ENCODE measurements at regions not wholly inside any gene's neighbourhood (a gene's known extent, or its start where the extent isn't known, plus 50 kb on each side); places are given as distances from the start of the nearest gene placed in this dataset.

- no peak for DNase-seq
Measured at GRCh38 chr6:27053738-27054137, 193.8 kb upstream of the PRSS16 start.

GRCh38 chr6:27056615-27057014, 190.9 kb upstream of the PRSS16 start:
- DNase-seq, result no peak

GRCh38 chr6:27059621-27060425, 187.7 kb upstream of the PRSS16 start:
- DNase-seq, result no peak

- DNase-seq, result no peak
Measured at GRCh38 chr6:27061235-27061993, 186.1 kb upstream of the PRSS16 start.

- DNase-seq, result no peak
Measured at GRCh38 chr6:27062755-27063154, 184.7 kb upstream of the PRSS16 start.

- no peak for DNase-seq
Measured at GRCh38 chr6:27065183-27065582, 182.3 kb upstream of the PRSS16 start.

- no peak for DNase-seq
Measured at GRCh38 chr6:27066381-27066780, 181.1 kb upstream of the PRSS16 start.

- no peak for DNase-seq
Measured at GRCh38 chr6:27066802-27067201, 180.7 kb upstream of the PRSS16 start.

GRCh38 chr6:27073441-27073840, 174.1 kb upstream of the PRSS16 start:
- no peak for DNase-seq

- no peak for DNase-seq
Measured at GRCh38 chr6:27076116-27076515, 171.4 kb upstream of the PRSS16 start.

GRCh38 chr6:27078734-27079357, 168.7 kb upstream of the PRSS16 start:
- peak; percentile 3 for DNase-seq

- DNase-seq, result no peak
Measured at GRCh38 chr6:27081188-27081587, 166.3 kb upstream of the PRSS16 start.

- DNase-seq, result no peak
Measured at GRCh38 chr6:27081931-27082330, 165.6 kb upstream of the PRSS16 start.

- no peak for DNase-seq
Measured at GRCh38 chr6:27088068-27088467, 159.4 kb upstream of the PRSS16 start.

GRCh38 chr6:27091661-27092315, 155.7 kb upstream of the PRSS16 start:
- DNase-seq, result no peak

- DNase-seq, result no peak
Measured at GRCh38 chr6:27092316-27092692, 155.2 kb upstream of the PRSS16 start.

GRCh38 chr6:27095914-27096313, 151.6 kb upstream of the PRSS16 start:
- no peak for DNase-seq

- no peak for DNase-seq
Measured at GRCh38 chr6:27096834-27097511, 150.5 kb upstream of the PRSS16 start.

GRCh38 chr6:27098956-27099355, 148.5 kb upstream of the PRSS16 start:
- DNase-seq, result no peak

GRCh38 chr6:27100921-27101320, 146.6 kb upstream of the PRSS16 start:
- no peak for DNase-seq

GRCh38 chr6:27101824-27102223, 145.7 kb upstream of the PRSS16 start:
- no peak for DNase-seq

- no peak for DNase-seq
Measured at GRCh38 chr6:27106382-27106781, 141.1 kb upstream of the PRSS16 start.

GRCh38 chr6:27111743-27112142, 135.8 kb upstream of the PRSS16 start:
- no peak for DNase-seq

All from NK-92 treated with Interleukin-12 subunit alpha and Interleukin-12 subunit beta, amount 100 ng/mL, for 24 hours (cell line).